Activated CD8-positive, alpha-beta T cell treated with anti-CD3 and anti-CD28 coated beads for 36 hours (primary cell): ENCODE measurements at regions not wholly inside any gene's neighbourhood (a gene's known extent, or its start where the extent isn't known, plus 50 kb on each side); places are given as distances from the start of the nearest gene placed in this dataset.

Source experiments
- ATAC-seq: fragments of 200-7000 bp; cut with Tn5 transposase; one replicate; pipeline ENCODE4 v1.10.0; 2021; ENCODE audit warnings: mild to moderate bottlenecking, moderate library complexity
- CTCF ChIA-PET: fragments of 350-600 bp; sonication (Branson Sonifier 250); formaldehyde crosslinking; loops from one replicate; lab custom pipeline; 2021; ENCODE audit warnings: antibody characterized with exemption; lab: Charles Lee
- POLR2A ChIA-PET: fragments of 350-600 bp; sonication (Branson Sonifier 250); formaldehyde crosslinking; loops from one replicate; lab custom pipeline; 2021; ENCODE audit warnings: antibody characterized with exemption; lab: Charles Lee
- DNase-seq: peaks from one replicate; pipeline ENCODE4 v3.0.0-alpha.2; 2020
- H3K27ac Mint-ChIP-seq: one replicate; pipeline ENCODE4 v1.8.0; 2021; ENCODE audit warnings: mild to moderate bottlenecking, mixed read lengths
- H3K27me3 Mint-ChIP-seq: one replicate; pipeline ENCODE4 v1.8.0; 2021; ENCODE audit warnings: mixed read lengths
- H3K36me3 Mint-ChIP-seq: one replicate; pipeline ENCODE4 v1.8.0; 2021; ENCODE audit warnings: low read depth, mixed read lengths
- H3K4me1 Mint-ChIP-seq: one replicate; pipeline ENCODE4 v1.8.0; 2021; ENCODE audit warnings: low read depth, mixed read lengths
- H3K4me3 Mint-ChIP-seq: one replicate; pipeline ENCODE4 v1.8.0; 2021; ENCODE audit warnings: mild to moderate bottlenecking, moderate library complexity, mixed read lengths
- H3K9me3 Mint-ChIP-seq: one replicate; pipeline ENCODE4 v1.8.0; 2021; ENCODE audit warnings: mixed read lengths
- CTCF ChIP-seq: fragments of 200-600 bp; IDR thresholded peaks from one replicate; pipeline ENCODE4 v1.8.0; 2022; ENCODE audit warnings: antibody characterized with exemption, mild to moderate bottlenecking
- intact Hi-C: fragments of 100-400 bp; cut with micrococcal nuclease; formaldehyde crosslinking; loops from one replicate; pipeline ENCODE4 v1.10.0; 2022

GRCh38 chr6:170025341-170025911, 265.5 kb downstream of the DLL1 start:
- TF ChIP-seq CTCF: no peak
- ATAC-seq: no peak
- ChIA-PET CTCF (no interaction called here), POLR2A (no interaction called here)
- H3K27me3 Mint-ChIP-seq: peaks cover 14% of the 10 kb centered on the region
- H3K4me3 Mint-ChIP-seq: no peak overlapping the region
- intact Hi-C loops: no loop called here
- DNase-seq: no peak
- H3K36me3 Mint-ChIP-seq: no peaks in the 10 kb centered on the region
- no peaks in the 10 kb centered on the region for H3K9me3 Mint-ChIP-seq
- no peak overlapping the region for H3K27ac Mint-ChIP-seq
- H3K4me1 Mint-ChIP-seq: no peaks in the 10 kb centered on the region

- DNase-seq (no peak), ATAC-seq (no peak)
- TF ChIP-seq CTCF: no peak
- Mint-ChIP-seq H3K36me3 (no peaks in the 10 kb centered on the region), H3K4me3 (no peak overlapping the region), H3K9me3 (no peaks in the 10 kb centered on the region), H3K27me3 (peaks cover 14% of the 10 kb centered on the region), H3K27ac (no peak overlapping the region), H3K4me1 (no peaks in the 10 kb centered on the region)
- ChIA-PET CTCF (no interaction called here), POLR2A (no interaction called here)
- intact Hi-C loops: no loop called here
Observed at GRCh38 chr6:170024940-170025339, 265.9 kb downstream of the DLL1 start.

GRCh38 chr6:170023620-170024521, 267.0 kb downstream of the DLL1 start:
- H3K4me3 Mint-ChIP-seq: no peak overlapping the region
- no peaks in the 10 kb centered on the region for H3K36me3 Mint-ChIP-seq
- H3K9me3 Mint-ChIP-seq: no peaks in the 10 kb centered on the region

GRCh38 chr6:170022827-170023619, 267.9 kb downstream of the DLL1 start:
- Mint-ChIP-seq H3K27ac (no peak overlapping the region), H3K4me1 (no peaks in the 10 kb centered on the region), H3K9me3 (no peaks in the 10 kb centered on the region), H3K27me3 (peaks cover 17% of the 10 kb centered on the region), H3K36me3 (no peaks in the 10 kb centered on the region), H3K4me3 (no peak overlapping the region)
- TF ChIP-seq CTCF: no peak
- intact Hi-C loops: no loop called here
- DNase-seq (no peak), ATAC-seq (no peak)
- CTCF ChIA-PET: no interaction called here
- POLR2A ChIA-PET: no interaction called here

More at GRCh38 chr6:170023620-170024521, 267.0 kb downstream of the DLL1 start:
- TF ChIP-seq CTCF: no peak
- no peaks in the 10 kb centered on the region for H3K4me1 Mint-ChIP-seq
- H3K27ac Mint-ChIP-seq: no peak overlapping the region
- ChIA-PET CTCF (no interaction called here), POLR2A (no interaction called here)
- intact Hi-C loops: no loop called here
- ATAC-seq (no peak), DNase-seq (no peak)
- H3K27me3 Mint-ChIP-seq: peaks cover 14% of the 10 kb centered on the region
